Mucosa of stomach (tissue), 1 donor: ENCODE measurements at regions not wholly inside any gene's neighbourhood (a gene's known extent, or its start where the extent isn't known, plus 50 kb on each side); places are given as distances from the start of the nearest gene placed in this dataset.

Experiments used
- H3K27me3 ChIP-seq: one replicate; pipeline ENCODE4 v1.7.0; 2013; ENCODE audit warnings: mild to moderate bottlenecking, low read length; ENCODE audit not compliant: control insufficient read depth, insufficient read depth
- H3K36me3 ChIP-seq: one replicate; pipeline ENCODE4 v1.7.0; 2013; ENCODE audit warnings: low read length; ENCODE audit not compliant: control insufficient read depth, insufficient read depth
- H3K4me1 ChIP-seq: one replicate; pipeline ENCODE4 v1.7.0; 2013; ENCODE audit warnings: mild to moderate bottlenecking, low read length; ENCODE audit not compliant: control insufficient read depth, insufficient read depth
- H3K4me3 ChIP-seq: one replicate; pipeline ENCODE4 v1.7.0; 2013; ENCODE audit warnings: low read length
- H3K9ac ChIP-seq: one replicate; pipeline ENCODE4 v1.7.0; 2013; ENCODE audit warnings: mild to moderate bottlenecking, low read length, moderate library complexity
- H3K9me3 ChIP-seq: one replicate; pipeline ENCODE4 v1.7.0; 2013; ENCODE audit warnings: mild to moderate bottlenecking, low read length, moderate library complexity; ENCODE audit not compliant: control insufficient read depth
- donor health status: Pancreatic carcinoma.

GRCh38 chr13:91211510-91211909, 136.0 kb upstream of the MIR17HG start:
- Histone ChIP-seq H3K9me3 (no peaks in the 10 kb centered on the region), H3K27me3 (no peaks in the 10 kb centered on the region), H3K4me1 (no peaks in the 10 kb centered on the region), H3K4me3 (no peak overlapping the region), H3K9ac (no peak overlapping the region), H3K36me3 (no peaks in the 10 kb centered on the region)

GRCh38 chr13:91212231-91212630, 135.3 kb upstream of the MIR17HG start:
- Histone ChIP-seq H3K4me1 (no peaks in the 10 kb centered on the region), H3K36me3 (no peaks in the 10 kb centered on the region), H3K4me3 (no peak overlapping the region), H3K9me3 (no peaks in the 10 kb centered on the region), H3K27me3 (no peaks in the 10 kb centered on the region), H3K9ac (no peak overlapping the region)

DNA sequence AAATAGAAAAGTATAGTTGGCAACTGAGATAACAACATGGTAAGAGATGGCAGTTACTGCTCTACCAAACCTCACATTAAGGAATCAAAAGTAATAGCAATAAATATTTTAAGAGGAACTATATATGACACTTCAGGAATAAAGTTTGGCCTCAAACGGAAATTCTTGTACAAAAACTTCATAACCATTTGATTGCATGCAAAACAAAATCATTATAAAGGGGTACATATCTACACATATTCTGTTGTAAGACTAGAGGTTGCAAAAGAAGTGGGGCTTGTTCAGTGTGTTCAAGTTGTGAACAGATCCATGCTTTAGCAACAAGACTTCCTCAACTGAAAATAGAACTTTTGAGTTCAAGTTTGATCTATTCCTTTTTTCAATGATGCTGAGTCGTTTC, 133.5 kb upstream of the MIR17HG start:
- Histone ChIP-seq H3K4me3 (no peak overlapping the region), H3K27me3 (no peaks in the 10 kb centered on the region), H3K9ac (no peak overlapping the region), H3K9me3 (no peaks in the 10 kb centered on the region), H3K4me1 (no peaks in the 10 kb centered on the region), H3K36me3 (no peaks in the 10 kb centered on the region)

DNA sequence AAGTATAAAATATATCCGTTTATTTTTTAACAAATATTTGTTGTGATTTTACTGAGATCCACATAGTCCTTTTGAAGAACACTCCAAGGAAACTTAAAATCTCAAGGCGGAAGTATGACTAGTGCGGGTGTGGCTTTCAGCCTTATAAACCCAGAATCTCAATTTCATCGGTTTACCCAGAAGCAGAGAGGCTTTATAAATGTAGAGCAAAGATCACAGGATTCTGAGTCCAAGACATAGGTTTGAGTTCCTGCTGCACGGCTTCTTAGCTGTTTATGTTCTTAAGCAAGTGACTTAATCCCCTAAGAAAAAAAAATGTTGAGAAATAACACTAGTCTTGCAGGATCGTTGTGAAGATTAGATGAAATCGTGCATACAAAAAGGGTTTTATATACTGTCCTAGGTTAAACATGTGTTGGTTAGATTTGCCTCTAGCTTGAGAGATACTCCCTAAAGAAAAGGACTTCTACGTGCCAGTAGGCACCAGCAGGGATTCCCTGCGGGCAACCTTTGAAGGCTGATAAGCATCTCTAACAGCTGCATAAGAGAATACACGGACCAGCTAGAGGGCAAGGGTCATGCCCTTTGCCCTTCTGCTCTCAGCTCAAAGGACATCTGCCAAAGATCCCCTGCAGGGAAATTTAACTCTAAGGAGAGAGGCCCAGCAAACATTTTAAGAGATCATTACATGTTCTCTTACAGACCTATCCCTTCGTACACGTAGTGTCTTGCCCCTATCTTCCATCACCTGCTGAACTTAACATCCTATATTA, 130.4 kb upstream of the MIR17HG start:
- Histone ChIP-seq H3K9ac (no peak overlapping the region), H3K4me3 (no peak overlapping the region), H3K4me1 (no peaks in the 10 kb centered on the region), H3K27me3 (no peaks in the 10 kb centered on the region), H3K36me3 (no peaks in the 10 kb centered on the region), H3K9me3 (no peaks in the 10 kb centered on the region)

GRCh38 chr13:91219201-91219600, 128.3 kb upstream of the MIR17HG start:
- H3K9me3 ChIP-seq: no peaks in the 10 kb centered on the region
- no peaks in the 10 kb centered on the region for H3K27me3 ChIP-seq
- H3K4me3 ChIP-seq: no peak overlapping the region
- H3K4me1 ChIP-seq: no peaks in the 10 kb centered on the region
- H3K36me3 ChIP-seq: no peaks in the 10 kb centered on the region
- H3K9ac ChIP-seq: no peak overlapping the region

DNA sequence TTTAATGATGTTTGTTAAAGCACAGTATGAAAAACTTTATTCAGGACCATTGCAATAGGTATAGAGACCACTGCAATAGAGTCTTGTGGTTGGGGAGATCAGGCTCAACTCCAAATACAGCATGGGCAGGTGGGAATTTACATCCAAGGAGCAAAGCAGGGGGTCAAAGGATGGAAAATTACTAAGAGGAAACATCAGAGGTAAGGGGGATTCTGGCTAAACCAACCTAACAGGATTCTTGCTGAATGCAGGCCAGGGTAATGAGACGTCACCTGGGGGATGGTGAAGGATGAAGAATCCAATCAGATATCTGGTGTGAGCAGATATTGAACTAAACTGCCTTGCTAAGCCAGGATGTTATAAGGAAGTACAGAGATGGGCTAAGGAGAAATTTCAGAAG, 126.6 kb upstream of the MIR17HG start:
- Histone ChIP-seq H3K9me3 (no peaks in the 10 kb centered on the region), H3K27me3 (no peaks in the 10 kb centered on the region), H3K4me1 (no peaks in the 10 kb centered on the region), H3K9ac (no peak overlapping the region), H3K36me3 (no peaks in the 10 kb centered on the region), H3K4me3 (no peak overlapping the region)

GRCh38 chr13:91228108-91228507, 119.4 kb upstream of the MIR17HG start:
- Histone ChIP-seq H3K4me3 (no peak overlapping the region), H3K4me1 (peaks cover 4% of the 10 kb centered on the region), H3K9ac (no peak overlapping the region), H3K36me3 (no peaks in the 10 kb centered on the region), H3K27me3 (no peaks in the 10 kb centered on the region), H3K9me3 (no peaks in the 10 kb centered on the region)

DNA sequence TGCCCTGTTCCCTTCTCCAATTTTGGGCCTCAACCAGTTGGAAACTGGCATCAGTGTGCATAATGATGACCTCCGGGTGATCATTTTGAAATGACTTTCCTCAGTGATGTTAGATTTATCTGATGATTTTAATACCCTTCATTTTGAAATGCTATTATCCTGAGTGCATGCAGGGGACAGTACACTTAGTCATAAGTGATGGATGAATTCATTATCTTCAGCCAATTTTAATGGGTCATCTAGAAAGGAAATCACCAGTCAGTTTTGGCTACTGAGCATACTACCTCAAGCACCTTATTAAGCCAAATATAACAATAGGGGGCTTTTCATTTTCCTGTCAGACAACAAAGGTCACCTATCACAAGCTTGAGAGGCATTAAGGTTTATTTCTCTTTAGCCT, 118.5 kb upstream of the MIR17HG start:
- Histone ChIP-seq H3K36me3 (no peaks in the 10 kb centered on the region), H3K4me3 (no peak overlapping the region), H3K9ac (no peak overlapping the region), H3K9me3 (no peaks in the 10 kb centered on the region), H3K4me1 (peaks cover 4% of the 10 kb centered on the region), H3K27me3 (no peaks in the 10 kb centered on the region)

- Histone ChIP-seq H3K36me3 (no peaks in the 10 kb centered on the region), H3K9me3 (no peaks in the 10 kb centered on the region), H3K27me3 (no peaks in the 10 kb centered on the region), H3K9ac (no peak overlapping the region), H3K4me3 (no peak overlapping the region), H3K4me1 (peaks cover 4% of the 10 kb centered on the region)
Measured at GRCh38 chr13:91232716-91233115, 114.8 kb upstream of the MIR17HG start.

- no peaks in the 10 kb centered on the region for H3K9me3 ChIP-seq
- no peaks in the 10 kb centered on the region for H3K27me3 ChIP-seq
- H3K4me1 ChIP-seq: peaks cover 4% of the 10 kb centered on the region
- H3K4me3 ChIP-seq: no peak overlapping the region
- no peaks in the 10 kb centered on the region for H3K36me3 ChIP-seq
- H3K9ac ChIP-seq: no peak overlapping the region
Measured at GRCh38 chr13:91233291-91233690, 114.2 kb upstream of the MIR17HG start.

DNA sequence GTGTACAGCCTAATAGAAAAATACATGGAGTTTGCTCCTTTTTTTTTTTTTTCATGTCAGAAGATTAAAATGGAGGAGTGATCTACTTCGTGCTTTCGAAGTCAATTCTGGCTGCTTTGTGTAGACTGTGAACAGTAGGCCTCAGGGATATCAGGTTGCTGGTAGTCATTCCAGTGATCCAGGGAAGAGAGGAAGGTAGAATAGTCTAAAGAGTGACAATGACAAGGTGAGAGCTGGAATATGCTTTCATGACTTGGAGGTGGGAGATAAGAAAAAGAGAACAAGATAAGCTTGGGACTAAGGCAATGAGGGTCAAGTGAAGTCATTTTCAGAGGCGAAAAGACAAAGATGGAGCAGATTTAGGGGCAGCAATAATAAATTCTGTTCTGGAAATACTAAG, 111.3 kb upstream of the MIR17HG start:
- no peaks in the 10 kb centered on the region for H3K27me3 ChIP-seq
- H3K9me3 ChIP-seq: no peaks in the 10 kb centered on the region
- H3K4me1 ChIP-seq: peaks cover 4% of the 10 kb centered on the region
- H3K4me3 ChIP-seq: no peak overlapping the region
- H3K36me3 ChIP-seq: no peaks in the 10 kb centered on the region
- H3K9ac ChIP-seq: no peak overlapping the region

DNA sequence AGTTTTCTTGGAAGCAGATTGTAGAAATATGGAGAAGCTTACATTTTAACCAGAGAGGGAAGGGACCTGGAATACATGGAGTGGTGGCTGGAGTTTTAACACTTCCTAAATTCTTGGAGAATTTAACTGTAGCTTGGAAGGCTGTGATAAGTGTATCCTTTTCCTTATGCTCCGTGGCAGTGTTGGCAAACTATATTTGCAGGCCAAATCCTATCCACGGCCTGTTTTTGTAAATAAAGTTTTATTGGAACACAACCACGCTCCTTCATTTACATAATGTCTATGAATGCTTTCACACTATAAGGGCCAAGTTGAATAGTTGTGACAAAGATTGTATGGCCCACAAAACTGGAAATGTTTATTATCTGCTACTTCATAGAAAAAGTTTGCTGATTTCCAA, 110.6 kb upstream of the MIR17HG start:
- Histone ChIP-seq H3K4me3 (no peak overlapping the region), H3K27me3 (no peaks in the 10 kb centered on the region), H3K4me1 (peaks cover 4% of the 10 kb centered on the region), H3K36me3 (no peaks in the 10 kb centered on the region), H3K9me3 (no peaks in the 10 kb centered on the region), H3K9ac (no peak overlapping the region)

- Histone ChIP-seq H3K27me3 (no peaks in the 10 kb centered on the region), H3K9ac (no peak overlapping the region), H3K4me1 (no peaks in the 10 kb centered on the region), H3K36me3 (no peaks in the 10 kb centered on the region), H3K4me3 (no peak overlapping the region), H3K9me3 (no peaks in the 10 kb centered on the region)
Measured at GRCh38 chr13:91238036-91238435, 109.5 kb upstream of the MIR17HG start.
